ENCODE measurements at regions not wholly inside any gene's neighbourhood (a gene's known extent, or its start where the extent isn't known, plus 50 kb on each side); places are given as distances from the start of the nearest gene placed in this dataset.

DNA sequence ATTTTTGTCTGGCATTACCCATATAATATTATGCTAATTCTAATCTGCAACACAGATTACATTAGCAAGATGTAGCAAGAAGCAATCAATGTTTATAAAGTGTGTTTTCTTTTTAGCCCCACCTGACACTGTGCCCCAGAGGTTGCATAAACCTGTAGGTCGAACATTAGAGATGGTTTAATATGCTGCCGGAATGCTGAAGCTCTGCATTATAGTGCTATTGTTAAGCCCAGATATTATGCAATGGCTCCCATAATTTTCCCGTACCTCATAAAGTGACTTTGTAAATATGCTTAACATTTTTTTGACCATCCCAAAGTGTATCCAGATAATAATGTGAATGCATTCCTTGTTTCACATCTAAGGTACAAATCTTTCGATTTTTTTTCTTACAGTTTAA, 109.3 kb upstream of the MAP4K3 start:
- TF ChIP-seq, protein P1, sequence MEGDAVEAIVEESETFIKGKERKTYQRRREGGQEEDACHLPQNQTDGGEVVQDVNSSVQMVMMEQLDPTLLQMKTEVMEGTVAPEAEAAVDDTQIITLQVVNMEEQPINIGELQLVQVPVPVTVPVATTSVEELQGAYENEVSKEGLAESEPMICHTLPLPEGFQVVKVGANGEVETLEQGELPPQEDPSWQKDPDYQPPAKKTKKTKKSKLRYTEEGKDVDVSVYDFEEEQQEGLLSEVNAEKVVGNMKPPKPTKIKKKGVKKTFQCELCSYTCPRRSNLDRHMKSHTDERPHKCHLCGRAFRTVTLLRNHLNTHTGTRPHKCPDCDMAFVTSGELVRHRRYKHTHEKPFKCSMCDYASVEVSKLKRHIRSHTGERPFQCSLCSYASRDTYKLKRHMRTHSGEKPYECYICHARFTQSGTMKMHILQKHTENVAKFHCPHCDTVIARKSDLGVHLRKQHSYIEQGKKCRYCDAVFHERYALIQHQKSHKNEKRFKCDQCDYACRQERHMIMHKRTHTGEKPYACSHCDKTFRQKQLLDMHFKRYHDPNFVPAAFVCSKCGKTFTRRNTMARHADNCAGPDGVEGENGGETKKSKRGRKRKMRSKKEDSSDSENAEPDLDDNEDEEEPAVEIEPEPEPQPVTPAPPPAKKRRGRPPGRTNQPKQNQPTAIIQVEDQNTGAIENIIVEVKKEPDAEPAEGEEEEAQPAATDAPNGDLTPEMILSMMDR (IDR thresholded peaks at IDR 0.05; ENCODE audit: control extremely low read depth in 1 of 3, insufficient read depth in 1 of 3, low read depth in 1 of 3, low read length in 3 of 3): no peak
- TF ChIP-seq, protein P2, sequence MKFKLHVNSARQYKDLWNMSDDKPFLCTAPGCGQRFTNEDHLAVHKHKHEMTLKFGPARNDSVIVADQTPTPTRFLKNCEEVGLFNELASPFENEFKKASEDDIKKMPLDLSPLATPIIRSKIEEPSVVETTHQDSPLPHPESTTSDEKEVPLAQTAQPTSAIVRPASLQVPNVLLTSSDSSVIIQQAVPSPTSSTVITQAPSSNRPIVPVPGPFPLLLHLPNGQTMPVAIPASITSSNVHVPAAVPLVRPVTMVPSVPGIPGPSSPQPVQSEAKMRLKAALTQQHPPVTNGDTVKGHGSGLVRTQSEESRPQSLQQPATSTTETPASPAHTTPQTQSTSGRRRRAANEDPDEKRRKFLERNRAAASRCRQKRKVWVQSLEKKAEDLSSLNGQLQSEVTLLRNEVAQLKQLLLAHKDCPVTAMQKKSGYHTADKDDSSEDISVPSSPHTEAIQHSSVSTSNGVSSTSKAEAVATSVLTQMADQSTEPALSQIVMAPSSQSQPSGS (IDR thresholded peaks at IDR 0.05; ENCODE audit: low read length): no peak
- TF ChIP-seq CHD1 (IDR thresholded peaks at IDR 0.05; ENCODE audit: low read depth, low read length) (no peak), SP1 (IDR thresholded peaks at IDR 0.05; ENCODE audit: low read depth, low read length) (no peak), ASH2L (IDR thresholded peaks at IDR 0.05; ENCODE audit: low read length) (no peak), RNF2 (IDR thresholded peaks at IDR 0.05; ENCODE audit: borderline replicate concordance, low read depth, low read length, missing control alignments, poor library complexity, severe bottlenecking) (no peak), TBP (IDR thresholded peaks at IDR 0.05; ENCODE audit: low read depth, low read length) (no peak), POLR2AphosphoS5 (IDR thresholded peaks at IDR 0.05; ENCODE audit: low read depth, low read length) (no peak), SP2 (IDR thresholded peaks at IDR 0.05; ENCODE audit: low read length) (no peak), EZH2 (IDR thresholded peaks at IDR 0.05; ENCODE audit: low read depth, low read length, severe bottlenecking) (no peak), TAF1 (IDR thresholded peaks at IDR 0.05; ENCODE audit: low read depth, low read length) (no peak)
- TF ChIP-seq, protein P3, sequence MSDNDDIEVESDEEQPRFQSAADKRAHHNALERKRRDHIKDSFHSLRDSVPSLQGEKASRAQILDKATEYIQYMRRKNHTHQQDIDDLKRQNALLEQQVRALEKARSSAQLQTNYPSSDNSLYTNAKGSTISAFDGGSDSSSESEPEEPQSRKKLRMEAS (IDR thresholded peaks at IDR 0.05): no peak

Data from H1 (cell line).